ENCODE measurements at regions not wholly inside any gene's neighbourhood (a gene's known extent, or its start where the extent isn't known, plus 50 kb on each side); places are given as distances from the start of the nearest gene placed in this dataset.
"Not testable (repeated sequence)": the region's sequence is repeated elsewhere in the genome, so short reads cannot be mapped to it uniquely, and the experiment has no call there.

DNA sequence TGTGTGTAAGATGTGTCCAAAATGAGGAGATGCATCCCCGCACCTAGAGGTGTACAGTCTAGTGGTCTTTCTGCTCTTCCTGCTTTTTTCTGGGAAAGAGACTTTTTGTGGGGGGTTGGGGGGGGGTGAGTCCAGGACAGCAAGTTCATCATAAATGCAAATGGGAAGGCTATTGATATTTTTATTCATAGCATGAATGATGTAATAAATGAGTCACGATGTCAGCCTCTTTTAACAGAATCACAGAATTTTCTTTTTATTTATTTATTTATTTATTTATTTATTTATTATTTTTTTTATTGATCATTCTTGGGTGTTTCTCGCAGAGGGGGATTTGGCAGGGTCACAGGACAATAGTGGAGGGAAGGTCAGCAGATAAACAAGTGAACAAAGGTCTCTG is 111.3 kb downstream of the C9orf152 start:
- not testable (repeated sequence) for DNase-seq

DNA sequence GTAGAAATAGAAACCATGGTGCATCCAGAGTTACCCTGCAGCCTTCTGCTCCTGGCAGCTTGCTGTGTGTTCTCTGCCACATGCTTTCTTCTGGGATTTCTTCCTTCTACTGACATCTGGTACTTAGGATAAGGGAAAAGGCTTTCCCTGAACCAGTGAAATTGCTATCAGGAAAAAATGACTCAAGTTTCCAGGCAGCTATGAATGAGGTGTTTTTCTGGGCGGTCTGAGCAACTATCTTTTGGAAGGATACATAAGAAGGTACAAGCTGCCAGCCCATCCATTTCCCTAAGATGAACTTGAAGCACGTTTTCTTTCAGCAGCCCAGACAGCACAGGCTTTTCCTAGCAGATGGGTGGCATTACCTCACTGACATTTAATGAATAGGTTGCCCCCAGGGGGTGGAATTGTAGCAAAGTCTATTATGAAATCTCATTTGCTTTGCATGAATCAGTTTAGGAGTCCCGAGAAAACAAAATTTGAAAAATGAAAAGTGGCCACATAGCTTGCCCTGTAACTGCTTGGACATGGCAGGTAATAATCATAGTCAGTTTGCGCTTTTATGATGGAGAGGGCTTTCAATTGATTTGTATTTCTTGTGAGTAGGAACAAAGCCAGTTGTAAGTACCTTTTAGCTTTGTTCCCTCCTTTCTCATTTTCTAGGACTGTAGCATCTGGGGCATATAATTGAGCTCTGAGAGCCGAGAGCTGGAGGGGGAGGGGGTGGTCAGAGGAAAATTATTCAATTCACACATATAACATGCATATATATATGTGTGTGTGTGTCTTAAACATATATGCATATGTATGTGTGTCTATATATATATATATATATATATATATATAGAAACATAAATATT is 108.5 kb downstream of the C9orf152 start:
- DNase-seq = peak; percentile 30

DNA sequence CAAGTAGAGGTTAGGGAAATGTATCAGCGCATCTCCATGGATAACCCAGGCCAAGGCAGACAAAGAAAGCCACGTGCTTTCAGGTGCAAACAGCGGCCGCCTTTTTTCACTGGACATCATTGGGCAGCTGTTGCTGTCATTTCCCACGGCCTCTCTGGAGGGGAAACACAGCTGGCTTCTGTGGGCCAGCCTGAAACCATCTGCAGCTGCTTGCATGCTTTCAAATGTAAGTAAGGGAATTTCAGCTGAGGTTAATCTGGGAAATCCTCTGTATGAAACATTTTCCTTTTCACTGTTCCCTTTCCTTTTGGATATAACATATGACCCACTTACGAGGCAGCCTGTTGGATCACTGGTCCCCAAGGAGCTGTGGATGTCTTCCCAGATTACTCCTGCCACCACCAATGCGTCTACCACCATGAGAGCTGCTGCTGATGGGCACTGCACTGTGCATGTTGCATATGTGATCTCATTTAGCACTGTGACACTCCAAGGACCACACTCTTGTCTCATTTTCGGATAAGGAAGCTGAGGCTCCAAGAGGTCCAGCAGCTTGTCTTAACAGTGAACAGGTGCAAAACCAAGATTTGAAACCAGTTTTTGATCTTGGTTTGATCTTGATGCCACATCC is 106.3 kb downstream of the C9orf152 start:
- DNase-seq = no peak

DNA sequence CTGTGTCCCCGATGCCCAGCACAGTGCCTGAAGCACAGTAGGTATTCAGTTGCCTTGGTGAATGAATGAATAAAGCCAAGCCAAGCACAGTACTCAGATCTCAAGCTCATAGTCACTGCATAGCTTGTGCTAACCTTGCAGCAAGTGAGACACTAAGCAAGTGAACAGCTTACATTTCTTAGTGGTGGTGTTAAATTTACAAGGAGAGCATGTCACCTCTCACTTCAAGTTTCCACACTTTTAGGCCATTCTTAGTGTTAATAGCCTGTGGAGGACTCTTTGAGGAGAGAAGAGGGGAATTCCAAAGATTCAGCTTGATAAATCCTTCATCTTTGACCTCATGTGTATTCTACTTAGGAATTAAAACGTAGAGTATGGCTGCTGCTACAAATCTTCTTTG is 104.7 kb downstream of the C9orf152 start:
- DNase-seq = no peak

DNA sequence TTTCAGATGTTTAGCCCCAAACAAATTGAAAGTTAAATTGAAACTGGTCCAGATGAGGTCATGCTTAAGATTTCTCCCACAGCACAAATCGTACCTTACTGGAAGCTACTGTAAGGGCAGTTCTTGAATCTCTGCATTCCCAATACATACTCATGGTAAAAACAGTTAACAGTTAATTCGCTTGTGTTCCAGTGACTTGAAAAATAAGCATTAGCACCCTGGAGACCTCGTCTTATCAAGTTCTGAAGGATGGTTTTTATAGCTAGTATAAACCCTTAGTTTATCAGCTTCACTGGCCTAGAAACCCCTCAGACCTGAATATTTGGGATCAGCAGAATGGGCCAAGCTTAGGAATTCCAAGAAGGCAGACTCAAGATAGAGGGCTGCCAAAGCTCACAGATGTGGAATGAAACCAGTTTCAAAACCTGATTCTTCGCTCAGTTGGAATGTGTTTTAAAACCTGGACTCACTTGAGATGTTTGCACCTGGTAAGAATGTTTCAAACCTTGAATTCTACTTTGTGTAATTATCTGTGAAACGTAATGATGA is 103.6 kb downstream of the C9orf152 start:
- DNase-seq = no peak

DNA sequence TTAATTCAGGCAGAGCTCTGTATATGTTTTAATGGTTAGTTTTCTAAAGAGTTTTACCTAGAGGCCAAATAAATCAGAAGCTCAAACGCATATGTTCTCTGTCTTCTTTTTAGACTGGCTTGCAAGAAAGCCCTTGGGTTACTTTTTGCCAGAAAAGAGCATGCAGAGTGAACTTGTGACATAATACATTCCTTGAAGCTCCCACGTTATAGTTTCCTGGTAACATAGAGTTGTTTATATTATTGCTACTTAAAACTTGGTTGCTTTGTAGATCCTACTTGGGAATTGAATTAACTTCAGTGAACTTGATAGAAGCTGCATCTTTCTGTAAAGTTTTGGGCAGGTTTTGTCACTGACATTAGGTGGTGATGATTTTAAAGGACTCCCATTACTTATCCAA is 102.9 kb downstream of the C9orf152 start:
- no peak for DNase-seq

DNA sequence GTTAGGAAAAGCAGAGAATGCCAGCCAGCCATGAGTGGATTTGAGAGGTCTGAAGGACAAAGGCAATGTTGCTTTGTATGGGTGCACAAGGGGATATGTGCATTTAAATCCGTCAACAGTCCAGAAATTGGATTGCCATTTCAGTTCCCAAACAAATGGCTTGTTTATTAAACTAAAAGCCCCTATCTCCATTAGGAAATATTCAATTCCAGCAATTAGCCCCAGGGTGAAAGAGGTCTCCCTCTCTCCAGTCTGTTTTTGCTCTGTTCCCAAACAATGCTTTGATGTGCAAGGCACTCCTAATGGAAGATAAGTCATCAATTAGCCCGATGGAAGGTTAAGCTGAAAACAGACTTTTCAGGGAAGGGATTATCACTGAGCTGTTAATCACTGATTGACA is 101.3 kb downstream of the C9orf152 start:
- DNase-seq = no peak

DNA sequence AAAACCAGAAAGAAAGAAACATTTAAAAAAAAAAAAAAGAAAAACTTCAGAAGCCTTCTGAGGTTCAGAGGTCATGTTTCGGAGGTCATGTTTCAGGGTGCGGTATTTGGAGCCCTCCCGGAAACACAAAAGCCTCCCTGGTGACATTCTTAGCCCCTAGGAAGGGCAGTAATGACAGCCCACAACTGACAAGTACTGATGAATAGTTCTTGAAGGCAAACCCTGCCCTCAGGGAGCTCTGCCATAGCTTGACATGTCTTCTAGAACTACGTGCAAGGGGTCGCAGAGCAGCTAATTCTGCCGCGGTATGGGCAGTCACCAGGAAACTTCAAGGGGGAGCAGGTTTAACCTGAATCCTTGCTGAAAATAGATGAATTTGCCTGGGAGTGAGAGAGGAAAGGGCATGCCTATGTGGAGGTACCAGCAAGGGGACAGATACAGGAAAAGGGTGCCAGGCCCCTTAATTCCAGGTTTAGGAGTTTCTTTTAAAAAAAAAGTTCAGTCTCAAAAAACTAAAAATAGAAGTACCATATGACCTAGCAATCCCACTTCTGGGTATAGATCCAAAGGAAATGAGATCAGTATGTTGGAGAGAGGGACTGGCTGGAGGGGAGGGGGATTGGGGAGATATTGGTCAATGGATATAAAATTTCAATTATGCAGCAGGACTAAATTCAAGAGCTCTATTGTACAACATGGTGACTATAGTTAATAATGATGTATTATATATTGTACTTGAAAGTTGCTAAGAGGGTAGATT is 98.4 kb downstream of the C9orf152 start:
- no peak for DNase-seq

DNA sequence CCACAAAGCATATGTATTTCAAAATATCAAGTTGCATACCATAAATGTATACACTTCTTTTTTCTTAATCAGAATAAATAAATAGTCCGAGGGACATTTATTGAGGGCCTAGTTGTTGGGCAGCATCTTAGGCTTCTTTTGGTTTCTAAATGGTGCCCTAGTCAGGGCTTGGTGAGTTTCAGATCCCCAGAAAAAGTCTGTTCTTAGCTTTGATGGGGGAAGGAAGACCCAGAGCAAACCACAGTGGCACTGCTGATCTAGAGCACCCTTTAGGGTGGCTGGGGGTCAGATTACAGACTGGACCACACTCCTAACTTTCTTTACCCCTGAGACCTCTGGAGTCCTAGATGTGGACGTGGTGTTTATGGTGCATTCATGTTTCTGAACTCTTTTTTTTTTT is 97.8 kb downstream of the C9orf152 start:
- no peak for DNase-seq

DNA sequence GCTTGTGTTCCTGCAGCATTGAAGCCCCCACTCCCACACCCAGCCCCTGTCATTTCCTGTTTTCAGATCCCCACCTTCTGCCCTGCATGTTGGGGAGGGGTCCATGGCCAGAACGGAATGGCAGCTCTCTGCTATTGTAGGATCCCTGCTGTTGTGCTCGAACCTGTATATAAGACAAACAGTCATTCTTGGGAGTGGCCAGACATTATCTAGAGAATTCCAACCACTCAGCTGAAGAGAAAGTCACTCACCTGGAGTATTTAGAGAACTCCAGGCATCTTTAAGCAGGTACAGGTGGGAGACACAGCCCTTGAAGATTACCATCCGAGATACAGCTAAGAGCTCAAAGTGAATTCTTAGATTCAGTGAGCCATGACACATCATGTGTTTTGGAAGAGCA is 96.1 kb downstream of the C9orf152 start:
- DNase-seq = no peak

DNA sequence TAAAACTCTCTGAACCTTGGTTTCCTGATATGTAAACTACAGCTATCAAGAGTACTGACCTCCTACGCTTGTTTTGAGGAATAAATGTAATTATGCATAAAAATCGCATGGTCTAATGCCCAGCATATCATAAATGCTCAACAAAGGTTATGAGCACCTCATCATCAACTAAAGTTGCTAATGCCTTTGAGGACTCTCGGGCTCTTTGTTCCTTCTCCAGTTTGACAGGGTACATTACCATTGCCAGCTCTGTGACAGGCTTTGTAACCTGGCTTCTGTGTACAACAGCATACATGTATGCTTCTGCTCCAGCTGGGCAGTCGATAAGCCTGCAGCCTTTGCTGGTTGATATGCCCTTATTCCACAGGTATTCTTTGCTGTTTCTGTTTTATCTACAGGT is 95.2 kb downstream of the C9orf152 start:
- DNase-seq = no peak

DNA sequence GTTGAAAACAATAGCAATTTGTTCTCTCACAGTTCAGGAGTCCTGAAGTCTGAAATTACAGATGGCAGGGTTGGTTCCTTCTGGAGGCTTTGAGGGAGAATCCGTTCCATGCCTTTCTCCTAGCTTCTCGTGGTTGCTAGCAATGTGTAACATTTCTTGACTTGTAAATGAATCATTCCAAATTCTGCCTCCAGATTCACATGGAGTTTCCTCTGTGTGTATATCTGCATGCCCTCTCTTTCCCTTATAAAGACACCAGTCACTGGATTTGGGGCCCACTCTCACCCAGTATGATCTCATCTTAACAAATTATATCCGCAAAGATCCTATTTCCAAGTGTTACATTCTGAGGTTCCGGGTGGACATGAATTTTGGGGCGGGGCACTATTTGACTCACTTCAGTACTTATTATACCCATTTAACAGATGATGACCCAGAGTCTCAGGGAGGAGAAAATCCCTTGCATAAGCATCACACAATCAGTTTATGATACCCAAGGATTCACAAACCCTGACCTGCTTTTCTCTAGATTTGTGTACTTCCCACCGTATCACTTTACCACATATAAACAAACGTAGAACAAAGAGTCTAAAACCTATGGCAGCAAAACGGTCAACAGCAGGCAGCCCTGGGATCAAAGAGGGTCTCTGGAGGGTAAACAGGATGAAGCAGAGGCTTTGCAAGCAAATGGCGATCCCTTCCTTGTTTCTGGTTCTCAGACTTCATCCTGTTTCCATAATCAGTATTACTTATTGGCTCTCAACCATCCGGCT is 93.7 kb downstream of the C9orf152 start:
- DNase-seq = no peak

DNA sequence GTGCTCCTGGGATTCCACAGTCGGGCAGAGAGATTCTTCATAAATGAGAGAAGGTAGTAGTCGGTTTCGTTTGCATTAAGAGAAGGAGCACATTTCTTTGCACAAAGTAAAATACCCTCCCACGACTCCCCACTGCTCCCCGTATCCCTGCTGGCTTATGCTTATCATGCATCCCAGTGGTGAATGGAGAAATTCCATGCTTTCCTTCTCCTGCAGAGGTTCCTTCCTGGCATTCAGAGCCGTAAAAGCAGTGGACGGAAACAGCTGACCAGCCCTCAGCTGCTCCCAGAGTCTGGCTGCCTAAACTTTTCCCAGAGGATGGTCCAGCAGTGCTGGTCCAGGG is 93.1 kb downstream of the C9orf152 start:
- no peak for DNase-seq

DNA sequence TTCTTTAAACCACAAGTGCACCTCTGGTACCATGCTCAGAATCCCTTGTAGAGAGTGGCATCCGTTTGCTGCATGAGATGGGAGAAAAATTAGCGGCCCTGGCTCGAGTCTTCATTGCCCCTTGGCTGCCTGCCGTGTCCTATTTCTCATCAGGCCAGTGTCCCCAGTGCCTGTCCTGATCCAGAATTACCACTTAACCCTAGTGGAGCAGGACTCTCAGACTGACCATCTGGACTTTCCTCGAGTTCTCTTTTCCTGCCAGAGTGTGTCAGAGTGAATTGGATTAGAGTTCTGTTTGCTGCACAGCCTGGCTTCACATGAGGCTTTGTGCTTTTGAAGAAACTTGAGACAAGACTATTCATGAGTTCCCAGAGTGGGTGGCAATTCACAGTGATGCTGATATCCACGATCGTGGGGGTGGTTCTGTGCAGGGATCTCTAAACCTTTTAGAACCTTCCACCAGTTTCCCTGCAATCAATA is 92.6 kb downstream of the C9orf152 start:
- DNase-seq = peak; percentile 4

DNA sequence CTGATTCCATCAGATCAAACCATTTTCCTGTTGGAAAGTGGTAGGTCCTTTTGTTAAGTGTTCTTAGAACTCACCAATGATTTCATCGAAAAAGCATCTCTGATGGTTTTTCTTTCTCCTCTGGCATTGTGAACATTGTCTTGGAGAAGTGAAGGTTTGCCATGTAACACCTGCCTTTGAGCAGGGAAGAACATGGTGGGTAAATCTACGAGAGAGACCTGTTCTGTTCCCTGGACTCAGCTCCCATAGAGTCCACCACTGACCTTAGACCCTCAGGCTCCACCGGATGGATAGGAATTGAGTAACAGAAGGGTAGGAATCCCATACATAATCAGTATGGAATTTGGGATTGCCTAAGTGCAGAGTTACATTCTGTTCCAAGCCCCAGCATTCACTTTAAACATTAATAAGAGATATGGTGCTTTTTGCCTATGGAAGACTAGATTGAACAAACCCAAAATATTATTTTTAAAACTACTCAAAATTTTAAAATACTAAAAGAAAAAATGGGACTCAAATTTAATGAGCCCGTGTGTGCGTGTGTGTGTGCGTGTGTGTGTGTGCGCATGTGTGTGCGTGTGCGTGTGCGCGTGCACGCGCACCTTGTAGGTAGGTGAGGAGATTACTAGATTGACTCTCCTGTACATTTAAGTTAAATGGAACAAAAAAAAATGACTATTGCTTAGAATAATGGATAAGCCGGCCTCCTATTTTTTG is 92.0 kb downstream of the C9orf152 start:
- DNase-seq = no peak

DNA sequence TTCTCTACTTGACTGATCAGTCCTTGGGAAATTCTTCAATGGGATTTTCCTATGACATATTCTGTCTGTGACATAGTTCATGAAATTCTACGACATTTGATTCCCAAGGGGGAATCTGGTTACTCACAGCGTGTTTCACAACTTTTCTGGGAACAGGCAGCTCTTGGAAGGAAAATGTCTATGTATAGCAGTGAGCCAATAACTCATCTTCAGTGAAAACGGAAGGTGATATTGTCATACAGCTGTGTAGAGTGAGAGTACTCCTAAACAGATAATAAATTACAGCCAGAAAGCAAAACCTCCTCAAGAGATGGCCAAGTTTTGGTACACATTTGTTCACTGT is 91.4 kb downstream of the C9orf152 start:
- DNase-seq = no peak

DNA sequence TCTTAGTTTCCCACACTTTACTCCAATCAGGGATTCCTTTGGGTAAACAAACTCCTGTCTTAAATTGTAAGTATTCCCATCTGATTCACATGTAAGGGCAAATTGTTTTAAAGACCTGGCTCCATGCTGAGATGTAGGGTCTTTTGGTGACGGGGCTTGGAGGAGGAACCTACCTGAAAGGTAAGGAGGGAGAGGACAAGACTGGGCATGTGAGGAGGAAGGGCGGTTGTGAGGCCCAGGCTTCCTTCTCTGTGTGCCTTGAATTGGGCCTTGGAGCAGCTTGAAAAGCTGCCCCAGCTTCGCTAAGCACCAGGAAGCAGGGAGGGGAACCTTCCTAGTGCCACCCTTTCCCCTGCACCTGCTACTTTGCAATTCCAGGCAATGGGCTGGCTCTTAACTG is 86.8 kb downstream of the C9orf152 start:
- no peak for DNase-seq

DNA sequence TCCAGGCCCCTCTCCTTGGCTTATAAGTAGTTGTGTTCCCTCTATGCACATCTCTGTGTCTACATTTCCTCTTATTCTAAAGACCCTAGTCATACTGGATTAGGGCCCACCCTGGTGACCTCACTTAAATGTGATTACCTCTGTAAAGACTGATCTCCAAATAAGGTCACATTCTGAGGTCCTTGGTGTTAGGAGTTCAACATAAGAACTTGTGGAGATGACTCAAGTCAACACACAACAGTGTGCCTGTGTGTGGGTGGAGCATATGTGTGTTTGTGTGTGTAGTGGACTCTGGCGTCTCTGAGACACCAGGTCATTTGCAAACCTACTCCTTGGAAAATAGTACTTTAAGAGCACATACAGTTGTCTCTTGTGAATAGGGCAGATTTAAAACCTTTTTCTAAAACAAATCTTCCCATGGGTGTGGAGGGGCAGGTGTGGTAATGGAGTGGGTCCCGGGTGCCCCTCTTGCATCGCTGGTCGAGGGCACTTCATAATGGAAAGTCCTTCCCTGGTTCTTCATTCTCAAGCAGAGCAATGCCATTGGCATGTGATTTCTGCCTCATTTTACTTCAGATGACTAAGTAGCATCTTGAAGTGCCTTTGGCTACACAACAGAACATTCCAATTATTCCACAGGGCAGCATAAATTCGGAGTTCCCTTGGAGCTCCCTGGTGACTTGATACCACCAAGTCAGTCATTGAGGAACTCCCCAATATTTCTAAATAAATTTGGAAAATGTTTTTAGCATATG is 84.4 kb downstream of the C9orf152 start:
- DNase-seq = no peak

DNA sequence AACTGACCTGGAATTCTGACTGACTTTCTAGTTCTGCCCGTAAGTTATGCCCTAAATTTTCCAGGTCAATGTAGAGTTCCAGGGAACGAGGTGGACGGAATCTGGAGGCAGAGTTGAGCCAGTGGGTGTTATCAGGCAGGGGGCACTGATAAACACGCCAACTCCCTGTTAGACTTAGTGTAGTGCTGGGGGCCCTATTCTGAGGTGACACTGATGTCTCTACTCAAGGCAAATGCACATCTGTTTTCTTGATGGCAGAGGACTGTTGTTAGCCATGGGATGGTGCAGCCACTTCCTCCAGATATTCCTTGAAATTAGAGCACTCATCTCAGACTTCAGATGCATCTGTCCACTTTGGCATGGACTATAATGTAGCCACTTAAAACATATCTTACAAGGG is 83.5 kb downstream of the C9orf152 start:
- no peak for DNase-seq

DNA sequence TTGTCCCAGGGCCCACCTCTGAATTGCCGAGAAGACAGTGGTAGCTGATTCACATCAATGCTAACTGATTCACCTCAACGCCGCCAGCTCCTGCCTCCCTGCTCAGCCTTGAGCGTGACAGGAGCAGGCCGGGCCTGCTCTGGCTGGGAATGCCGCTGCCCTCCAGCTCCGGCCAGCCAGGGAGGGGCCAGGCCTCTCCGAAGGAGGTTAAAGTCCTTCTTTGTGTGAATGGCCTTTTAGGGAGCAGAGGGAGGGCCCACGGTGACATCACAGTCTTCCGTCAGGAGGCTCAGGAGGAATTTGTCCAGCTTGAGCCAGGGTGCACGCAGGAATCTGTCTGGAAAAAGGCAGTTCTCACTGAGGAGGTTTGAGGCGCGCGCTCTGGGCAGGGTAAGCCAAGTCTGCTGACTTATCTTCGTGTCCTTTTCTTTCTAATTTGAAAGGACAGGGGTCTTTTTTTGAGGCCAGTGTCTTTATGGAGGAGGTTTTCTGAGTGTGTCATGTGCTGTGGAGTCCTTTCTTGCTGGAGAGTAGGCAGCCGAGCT is 82.7 kb downstream of the C9orf152 start:
- DNase-seq = no peak
